ENCODE measurements at regions not wholly inside any gene's neighbourhood (a gene's known extent, or its start where the extent isn't known, plus 50 kb on each side); places are given as distances from the start of the nearest gene placed in this dataset.

GRCh38 chr12:18926188-18926587 is 188.3 kb downstream of the CAPZA3 start:
- Histone ChIP-seq H3K4me2 (ENCODE audit: insufficient read depth in 1 of 2, low read depth in 2 of 2, low read length in 2 of 2) (no peak overlapping the region), H3K9me3 (ENCODE audit: insufficient read depth in 2 of 2, low read depth in 1 of 2, low read length in 1 of 2) (peaks cover 5 to 9% of the 10 kb centered on the region in 2 experiments; a peak in 2 of 4 replicates), H4K5ac (ENCODE audit: insufficient read length, low read depth, low read length) (no peak overlapping the region), H3K56ac (replicated peaks; ENCODE audit: insufficient read length, low read depth, low read length) (no peak overlapping the region), H3K4me3 (ENCODE audit: extremely low read depth in 1 of 4, insufficient read depth in 2 of 4, low read depth in 3 of 4, low read length in 4 of 4) (no peak overlapping the region), H3K27me3 (replicated peaks in 1 of 4; ENCODE audit: control insufficient read depth in 3 of 4, extremely low read depth in 1 of 4, insufficient read depth in 3 of 4, low read length in 3 of 4) (no peaks in the 10 kb centered on the region), H4K8ac (ENCODE audit: extremely low read depth, insufficient read depth, low read length) (no peak overlapping the region), H3K18ac (ENCODE audit: extremely low read depth, low read length) (no peak overlapping the region), H2BK12ac (ENCODE audit: low read depth, low read length) (no peak overlapping the region), H3K4ac (replicated peaks; ENCODE audit: insufficient read length, low read depth, low read length) (no peak overlapping the region), H3K9ac (replicated peaks in 1 of 4; ENCODE audit: extremely low read depth in 1 of 4, low read depth in 3 of 4, low read length in 3 of 4) (no peak overlapping the region), H2BK5ac (ENCODE audit: low read depth, low read length) (no peak overlapping the region), H3K79me1 (ENCODE audit: low read depth, low read length) (no peaks in the 10 kb centered on the region), H2BK15ac (ENCODE audit: low read length) (no peak overlapping the region), H3K23ac (ENCODE audit: insufficient read length) (no peak overlapping the region), H2AK5ac (ENCODE audit: low read depth, low read length) (no peak overlapping the region), H3K27ac (ENCODE audit: low read depth, low read length) (no peak overlapping the region), H2BK20ac (ENCODE audit: low read length) (no peak overlapping the region), H2BK120ac (replicated peaks; ENCODE audit: low read depth, low read length) (no peak overlapping the region), H3K14ac (ENCODE audit: insufficient read length) (no peak overlapping the region), H4K91ac (replicated peaks; ENCODE audit: insufficient read length, low read length) (no peak overlapping the region), H2AFZ (ENCODE audit: low read length) (no peak overlapping the region), H3K23me2 (ENCODE audit: low read depth, low read length) (no peaks in the 10 kb centered on the region), H3K36me3 (ENCODE audit: control insufficient read depth in 2 of 4, insufficient read depth in 4 of 4, low read length in 3 of 4) (no peaks in the 10 kb centered on the region), H3K4me1 (replicated peaks in 1 of 4; ENCODE audit: control insufficient read depth in 3 of 4, insufficient read depth in 4 of 4, low read length in 3 of 4) (no peaks in the 10 kb centered on the region), H3K79me2 (ENCODE audit: control insufficient read depth in 1 of 2, insufficient read depth in 2 of 2, low read length in 2 of 2) (no peaks in the 10 kb centered on the region), H4K20me1 (replicated peaks in 1 of 2; ENCODE audit: control insufficient read depth in 1 of 2, insufficient read depth in 2 of 2, low read length in 2 of 2) (no peaks in the 10 kb centered on the region)
- POLR2A ChIA-PET (ENCODE audit: partially characterized antibody) = no interaction called here
- FAIRE-seq (peak; percentile 28), DNase-seq (ENCODE audit: low read depth in 1 of 2, low spot score in 2 of 2) (no peak)
- 94% methylated on average over 7 of the region's 7 CpGs; no CpG with 5 or more reads in 1 of the 2 experiments for WGBS, 2 experiments (ENCODE audit: extremely low coverage in 1 of 2, insufficient coverage in 1 of 2, insufficient read length in 1 of 2, insufficient replicate concordance in 2 of 2, low coverage in 1 of 2, low lambda C conversion rate in 2 of 2, missing lambda C conversion rate in 1 of 2)
- CTCF ChIA-PET (ENCODE audit: partially characterized antibody) = no interaction called here
- no peak for TF ChIP-seq FOSL1 (IDR thresholded peaks at IDR 0.05; ENCODE audit: insufficient read depth, low read depth, low read length)
- no peak for TF ChIP-seq KDM4A (IDR thresholded peaks at IDR 0.05; ENCODE audit: low read depth, low read length, severe bottlenecking)
- TF ChIP-seq SIN3A (conservative IDR thresholded peaks at IDR 0.05 in 1 of 2, IDR thresholded peaks at IDR 0.05 in 1 of 2; ENCODE audit: low read depth in 1 of 2, low read length in 2 of 2) = no peak
- no peak for TF ChIP-seq HDAC2 (IDR thresholded peaks at IDR 0.05; ENCODE audit: borderline replicate concordance in 1 of 2, low read depth in 2 of 2, low read length in 2 of 2)
- no peak for TF ChIP-seq SIRT6 (IDR thresholded peaks at IDR 0.05; ENCODE audit: low read length)
- TF ChIP-seq NANOG (IDR thresholded peaks at IDR 0.05; ENCODE audit: insufficient read depth, low read depth, low read length, poor library complexity, severe bottlenecking) = no peak
- no peak for TF ChIP-seq BACH1 (IDR thresholded peaks at IDR 0.05; ENCODE audit: low read length)
- TF ChIP-seq ASH2L (IDR thresholded peaks at IDR 0.05; ENCODE audit: low read length) = no peak
- TF ChIP-seq PHF8 (conservative IDR thresholded peaks at IDR 0.05; ENCODE audit: low read depth, low read length) = no peak
- TF ChIP-seq GABPA (IDR thresholded peaks at IDR 0.05; ENCODE audit: borderline replicate concordance, insufficient read depth, low read length) = no peak
- TF ChIP-seq TCF12 (IDR thresholded peaks at IDR 0.05; ENCODE audit: low read depth, low read length) = no peak
- no peak for TF ChIP-seq MAFK (IDR thresholded peaks at IDR 0.05; ENCODE audit: low read depth, low read length)
- no peak for TF ChIP-seq TEAD4 (IDR thresholded peaks at IDR 0.05; ENCODE audit: low read depth, low read length)
- TF ChIP-seq GTF2F1 (IDR thresholded peaks at IDR 0.05; ENCODE audit: borderline replicate concordance, low read depth, low read length) = no peak
- no peak for TF ChIP-seq SP4 (IDR thresholded peaks at IDR 0.05; ENCODE audit: low read length)
- TF ChIP-seq YY1 (IDR thresholded peaks at IDR 0.05; ENCODE audit: low read depth, low read length) = no peak

Data from H1 (cell line).